K562 (cell line): ENCODE measurements at regions not wholly inside any gene's neighbourhood (a gene's known extent, or its start where the extent isn't known, plus 50 kb on each side); places are given as distances from the start of the nearest gene placed in this dataset.

Source experiments
- BCLAF1 ChIP-seq, 2 experiments: fragments of 450-650 bp in 1 of 2; IDR thresholded peaks; 2 replicates each; pipeline ENCODE4 v1.6.1; 2011 to 2017; ENCODE audit warnings: low read depth in 2 of 2, antibody characterized with exemption in 1 of 2, borderline replicate concordance in 1 of 2, low read length in 1 of 2, mild to moderate bottlenecking in 1 of 2, mixed read lengths in 1 of 2; ENCODE audit not compliant: control insufficient read depth in 1 of 2
- E2F8 ChIP-seq: fragments of 450-650 bp; IDR thresholded peaks from 2 replicates; pipeline ENCODE4 v1.7.1; 2018; ENCODE audit warnings: mild to moderate bottlenecking, low read depth; ENCODE audit not compliant: partially characterized antibody
- EZH2 ChIP-seq: IDR thresholded peaks from 2 replicates; pipeline ENCODE4 v1.6.1; 2012; ENCODE audit warnings: low read depth, mild to moderate bottlenecking, inconsistent platforms, low read length, borderline replicate concordance
- HDAC3 ChIP-seq: fragments of 450-650 bp; IDR thresholded peaks from 2 replicates; pipeline ENCODE4 v1.6.1; 2018; ENCODE audit warnings: borderline replicate concordance, mild to moderate bottlenecking, moderate library complexity; ENCODE audit not compliant: partially characterized antibody
- HDAC8 ChIP-seq: fragments of 450-650 bp; IDR thresholded peaks from 2 replicates; pipeline ENCODE4 v1.6.1; 2016; ENCODE audit warnings: mild to moderate bottlenecking, missing genetic modification characterization, moderate library complexity, missing compliant biosample characterization
- HEY1 ChIP-seq: fragments of 250-450 bp; sonication (Bioruptor Pico); IDR thresholded peaks from 2 replicates; pipeline ENCODE4 v1.5.0; 2020; ENCODE audit warnings: mild to moderate bottlenecking, moderate library complexity, borderline replicate concordance
- MAX ChIP-seq: sonication (generic); formaldehyde crosslinking; IDR thresholded peaks from 2 replicates; pipeline ENCODE4 v1.9.0; 2022; ENCODE audit warnings: mild to moderate bottlenecking, missing genetic modification reagents
- MYC ChIP-seq, 2 experiments: fragments of 250-450 bp in 1 of 2; sonication (Bioruptor Pico) in 1 of 2; IDR thresholded peaks; 2 replicates each; pipeline versions ENCODE4 v1.5.1 to v1.6.1; 2012 to 2021; ENCODE audit warnings: low read depth in 2 of 2, borderline replicate concordance in 1 of 2, improper control_type of control experiment in 1 of 2, low read length in 1 of 2, mild to moderate bottlenecking in 1 of 2, moderate library complexity in 1 of 2
- PCBP2 ChIP-seq: fragments of 200-400 bp; formaldehyde crosslinking; IDR thresholded peaks from 2 replicates; pipeline ENCODE4 v1.6.1; 2018; ENCODE audit warnings: low read length, low read depth, mild to moderate bottlenecking, moderate library complexity; ENCODE audit not compliant: poor library complexity, severe bottlenecking
- TFAP4 ChIP-seq: sonication (generic); formaldehyde crosslinking; IDR thresholded peaks from 2 replicates; pipeline ENCODE4 v1.8.0; 2022; ENCODE audit warnings: missing genetic modification reagents, mild to moderate bottlenecking, moderate library complexity, borderline replicate concordance
- ZFX ChIP-seq: sonication (generic); formaldehyde crosslinking; IDR thresholded peaks from 2 replicates; pipeline ENCODE4 v1.8.0; 2022; ENCODE audit warnings: mild to moderate bottlenecking, missing genetic modification reagents, moderate library complexity
- ZMIZ1 ChIP-seq, 2 experiments: fragments of 150-350 bp in 1 of 2; IDR thresholded peaks; 2 replicates each; pipeline ENCODE4 v1.6.1; 2012 to 2016; ENCODE audit warnings: low read depth in 2 of 2, low read length in 2 of 2, mild to moderate bottlenecking in 1 of 2, moderate library complexity in 1 of 2
- ZNF436 ChIP-seq: fragments of 250-450, 450-650 bp; sonication (Bioruptor Pico); formaldehyde crosslinking; IDR thresholded peaks from 2 replicates; pipeline ENCODE4 v1.7.0; 2020; ENCODE audit warnings: mild to moderate bottlenecking
- ZNF584 ChIP-seq: fragments of 200-800 bp; sonication (Bioruptor generic); IDR thresholded peaks from 2 replicates; pipeline ENCODE4 v1.6.1; 2016; ENCODE audit warnings: low read depth, mild to moderate bottlenecking, missing genetic modification characterization, missing compliant biosample characterization

GRCh38 chr7:93004906-93005305, 112.9 kb downstream of the SAMD9 start (continued):
- TF ChIP-seq MYC (IDR thresholded peaks at IDR 0.05; ENCODE audit: low read depth, low read length), result no peak
- no peak for TF ChIP-seq MYC (CRISPR knock-in tag; IDR thresholded peaks at IDR 0.05; ENCODE audit: borderline replicate concordance, low read depth)
- no peak for TF ChIP-seq HDAC8 (tag)
- no peak for TF ChIP-seq ZNF584 (CRISPR knock-in tag)
- no peak for TF ChIP-seq BCLAF1 (IDR thresholded peaks at IDR 0.05; ENCODE audit: borderline replicate concordance in 1 of 2, control insufficient read depth in 1 of 2, low read depth in 2 of 2, low read length in 1 of 2)
- no peak for TF ChIP-seq E2F8
- TF ChIP-seq ZFX (CRISPR knock-in tag), result no peak
- no peak for TF ChIP-seq HEY1 (CRISPR knock-in tag)
- no peak for TF ChIP-seq EZH2
- no peak for TF ChIP-seq ZNF436 (CRISPR knock-in tag)
- TF ChIP-seq HDAC3, result no peak
- TF ChIP-seq ZMIZ1 (IDR thresholded peaks at IDR 0.05; ENCODE audit: low read depth in 2 of 2, low read length in 2 of 2), result no peak
- TF ChIP-seq TFAP4 (CRISPR knock-in tag), result no peak
- no peak for TF ChIP-seq PCBP2
- no peak for TF ChIP-seq MAX (CRISPR knock-in tag)
